HepG2 (cell line): ENCODE measurements at regions not wholly inside any gene's neighbourhood (a gene's known extent, or its start where the extent isn't known, plus 50 kb on each side); places are given as distances from the start of the nearest gene placed in this dataset.

ENCODE experiments used
- ATAC-seq: fragments of 200-7000 bp; cut with Tn5 transposase; 3 replicates; pipeline ENCODE4 v1.9.1; 2020; ENCODE audit warnings: mild to moderate bottlenecking, moderate library complexity
- BruUV-seq: library from RNA; stranded (reverse); fragments of 400-500 nt; replicated peaks from 2 replicates; lab custom pipeline; 2021; lab: Mats Ljungman, UMichigan
- CTCF ChIA-PET: fragments of 300-600 bp; formaldehyde crosslinking; extraction: SDS; loops from one replicate; lab custom pipeline; 2021; ENCODE audit warnings: low total read pairs, inconsistent platforms, low intra/inter-chr PET ratio; lab: Yijun Ruan, JAX
- POLR2A ChIA-PET: fragments of 350-600 bp; sonication (Branson Sonifier 250); formaldehyde crosslinking; loops from one replicate; lab custom pipeline; 2020; ENCODE audit warnings: antibody characterized with exemption, inconsistent platforms; lab: Yijun Ruan, JAX
- DNase-seq: peaks from one replicate; pipeline ENCODE4 v3.0.0-alpha.2; 2015; ENCODE audit warnings: low spot score
- FAIRE-seq: peaks from 3 replicates; lab custom pipeline; 2011; peaks lifted over from hg19 to GRCh38; lab: Jason Lieb, UNC
- H2AFZ ChIP-seq: one replicate; pipeline ENCODE4 v1.6.1; 2011; ENCODE audit warnings: low read length, inconsistent platforms
- H3K27ac ChIP-seq: fragments of 300-600 bp; 3 replicates; pipeline ENCODE4 v1.8.0; 2011; ENCODE audit warnings: mixed run types, mild to moderate bottlenecking, mixed read lengths, low read length, inconsistent platforms; ENCODE audit not compliant: insufficient read depth; ENCODE audit errors: extremely low read length
- H3K27me3 ChIP-seq, 2 experiments: fragments of 200-600 bp in 1 of 2; 2 replicates in 1 of 2; 3 replicates in 1 of 2; pipeline versions ENCODE4 v1.6.0 to v1.8.0; 2011; ENCODE audit warnings: low read length in 2 of 2, mild to moderate bottlenecking in 2 of 2, moderate library complexity in 2 of 2, inconsistent platforms in 1 of 2; ENCODE audit not compliant: insufficient read depth in 2 of 2, control insufficient read depth in 1 of 2
- H3K36me3 ChIP-seq, 2 experiments: fragments of 200-600 bp in 1 of 2; replicated peaks in 1 of 2; 2 replicates in 1 of 2; 3 replicates in 1 of 2; pipeline versions ENCODE4 v1.5.1 to v1.8.0; 2011; ENCODE audit warnings: low read length in 2 of 2, inconsistent platforms in 1 of 2; ENCODE audit not compliant: insufficient read depth in 2 of 2, control insufficient read depth in 1 of 2
- H3K4me1 ChIP-seq: 2 replicates; pipeline ENCODE4 v1.5.1; 2012; ENCODE audit warnings: low read length, inconsistent platforms; ENCODE audit not compliant: insufficient read depth
- H3K4me2 ChIP-seq: 2 replicates; pipeline ENCODE4 v1.6.0; 2011; ENCODE audit warnings: low read depth, low read length, inconsistent platforms
- H3K4me3 ChIP-seq, 3 experiments: fragments of 200-600 bp in 1 of 3; sonication (generic), shearing (Covaris generic) in 1 of 3; replicated peaks in 1 of 3; 2 replicates each; pipeline ENCODE4 v1.5.1; 2011 to 2016; ENCODE audit warnings: low read length in 3 of 3, inconsistent platforms in 2 of 3, low read depth in 2 of 3, mild to moderate bottlenecking in 2 of 3, control low read depth in 1 of 3, mixed read lengths in 1 of 3; ENCODE audit not compliant: insufficient read depth in 1 of 3
- H3K79me2 ChIP-seq: one replicate; pipeline ENCODE4 v1.6.1; 2011; ENCODE audit warnings: low read length, inconsistent platforms; ENCODE audit not compliant: insufficient read depth
- H3K9ac ChIP-seq: 2 replicates; pipeline ENCODE4 v1.6.0; 2011; ENCODE audit warnings: mild to moderate bottlenecking, low read depth, low read length, inconsistent platforms; ENCODE audit not compliant: insufficient read depth
- H3K9me3 ChIP-seq: 2 replicates; pipeline ENCODE4 v1.5.1; 2012; ENCODE audit warnings: mild to moderate bottlenecking, low read length
- H4K20me1 ChIP-seq: 2 replicates; pipeline ENCODE4 v1.6.0; 2011; ENCODE audit warnings: inconsistent platforms, mild to moderate bottlenecking, low read length, moderate library complexity; ENCODE audit not compliant: insufficient read depth
- BRD4 ChIP-seq: sonication (generic); formaldehyde crosslinking; IDR thresholded peaks from 2 replicates; pipeline ENCODE4 v1.4.0; 2020; ENCODE audit warnings: missing genetic modification reagents
- MEIS1 ChIP-seq: sonication (generic); formaldehyde crosslinking; IDR thresholded peaks from 2 replicates; pipeline ENCODE4 v1.9.0; 2021; ENCODE audit warnings: mild to moderate bottlenecking, missing genetic modification reagents, moderate library complexity, borderline replicate concordance
- MTF1 ChIP-seq: sonication (generic); formaldehyde crosslinking; IDR thresholded peaks from 2 replicates; pipeline ENCODE4 v1.5.0; 2020; ENCODE audit warnings: missing genetic modification reagents
- NCOA2 ChIP-seq: sonication (generic); formaldehyde crosslinking; IDR thresholded peaks from 2 replicates; pipeline ENCODE4 v1.8.0; 2022; ENCODE audit warnings: inconsistent platforms
- REXO4 ChIP-seq: sonication (generic); formaldehyde crosslinking; IDR thresholded peaks from 2 replicates; pipeline ENCODE4 v1.8.0; 2022; ENCODE audit warnings: missing genetic modification reagents, mild to moderate bottlenecking, borderline replicate concordance
- SMAD3 ChIP-seq: sonication (generic); formaldehyde crosslinking; IDR thresholded peaks from 2 replicates; pipeline ENCODE4 v1.4.0; 2020; ENCODE audit warnings: missing genetic modification reagents
- SYNCRIP ChIP-seq: fragments of 200-400 bp; formaldehyde crosslinking; IDR thresholded peaks from 2 replicates; pipeline ENCODE4 v1.6.1; 2018; ENCODE audit warnings: mild to moderate bottlenecking, low read depth, low read length; ENCODE audit not compliant: insufficient read depth
- ZFP37 ChIP-seq: sonication (generic); formaldehyde crosslinking; IDR thresholded peaks from 2 replicates; pipeline ENCODE4 v1.4.0; 2020; ENCODE audit warnings: missing genetic modification reagents, borderline replicate concordance
- ZNF180 ChIP-seq: sonication (generic); formaldehyde crosslinking; IDR thresholded peaks from 2 replicates; pipeline ENCODE4 v1.4.0; 2020; ENCODE audit warnings: low read depth, missing genetic modification reagents, borderline replicate concordance
- ZNF232 ChIP-seq: sonication (generic); formaldehyde crosslinking; IDR thresholded peaks from 2 replicates; pipeline ENCODE4 v1.4.0; 2020; ENCODE audit warnings: missing genetic modification reagents, borderline replicate concordance
- ZNF263 ChIP-seq: sonication (generic); formaldehyde crosslinking; IDR thresholded peaks from 2 replicates; pipeline ENCODE4 v1.4.0; 2020; ENCODE audit warnings: missing genetic modification reagents
- ZNF512 ChIP-seq: sonication (generic); formaldehyde crosslinking; IDR thresholded peaks from 2 replicates; pipeline ENCODE4 v1.4.0; 2020; ENCODE audit warnings: mild to moderate bottlenecking, missing genetic modification reagents
- ZNF749 ChIP-seq: sonication (generic); formaldehyde crosslinking; IDR thresholded peaks from 2 replicates; pipeline ENCODE4 v1.8.0; 2022; ENCODE audit warnings: mild to moderate bottlenecking, missing genetic modification reagents, moderate library complexity, borderline replicate concordance
- ZSCAN29 ChIP-seq: sonication (generic); formaldehyde crosslinking; conservative IDR thresholded peaks from 2 replicates; pipeline ENCODE4 v1.4.0; 2020; ENCODE audit warnings: mild to moderate bottlenecking, missing genetic modification reagents
- WGBS: methylation state at CpG from one replicate; pipeline ENCODE4 v1.1.6; 2017; ENCODE audit warnings: low lambda C conversion rate; 5-methylcytosine and 5-hydroxymethylcytosine counted together
- in situ Hi-C: cut with HindIII; loops from 2 replicates; pipeline ENCODE4 v1.10.0; 2017; ENCODE audit warnings: low pct_unique_long_range_greater_than_20kb; ENCODE audit not compliant: extremely low pct_ligation_motif_present
- intact Hi-C: fragments of 100-400 bp; cut with micrococcal nuclease; formaldehyde crosslinking; loops from one replicate; pipeline ENCODE4 v1.10.0; 2022; ENCODE audit not compliant: unreplicated experiment
- TF ChIP-seq, protein P1 (sequence below): sonication (generic); formaldehyde crosslinking; conservative IDR thresholded peaks from 2 replicates; pipeline ENCODE4 v1.4.0; 2020; ENCODE audit warnings: missing genetic modification reagents
- TF ChIP-seq, protein P2 (sequence below), 2 experiments: sonication (generic) in 1 of 2; formaldehyde crosslinking in 1 of 2; IDR thresholded peaks; 2 replicates each; pipeline versions ENCODE4 v1.5.1 to v1.6.1; 2011 to 2020; ENCODE audit warnings: borderline replicate concordance in 1 of 2, low read depth in 1 of 2, low read length in 1 of 2, mild to moderate bottlenecking in 1 of 2, missing genetic modification reagents in 1 of 2, moderate library complexity in 1 of 2
- TF ChIP-seq, protein P3 (sequence below): sonication (generic); formaldehyde crosslinking; IDR thresholded peaks from 2 replicates; pipeline ENCODE4 v1.8.0; 2022; ENCODE audit warnings: missing genetic modification reagents, low read depth, mild to moderate bottlenecking, borderline replicate concordance

- ATAC-seq: no peak
- DNase-seq: no peak
- Histone ChIP-seq H3K27me3 (no peaks in the 10 kb centered on the region), H4K20me1 (no peaks in the 10 kb centered on the region), H3K9me3 (peaks cover 75% of the 10 kb centered on the region), H2AFZ (no peak overlapping the region), H3K27ac (no peak overlapping the region), H3K4me3 (no peak overlapping the region), H3K36me3 (no peaks in the 10 kb centered on the region), H3K79me2 (no peaks in the 10 kb centered on the region), H3K4me1 (no peaks in the 10 kb centered on the region), H3K9ac (no peak overlapping the region), H3K4me2 (no peak overlapping the region)
- BruUV-seq: no TSS peak
- ChIA-PET CTCF (no interaction called here), POLR2A (no interaction called here)
- no peak for FAIRE-seq
- WGBS: 94% methylated on average over 21 of the region's 47 CpGs
- no peak for TF ChIP-seq SYNCRIP
- no peak for TF ChIP-seq ZNF180 (CRISPR knock-in tag)
- TF ChIP-seq, protein P1, sequence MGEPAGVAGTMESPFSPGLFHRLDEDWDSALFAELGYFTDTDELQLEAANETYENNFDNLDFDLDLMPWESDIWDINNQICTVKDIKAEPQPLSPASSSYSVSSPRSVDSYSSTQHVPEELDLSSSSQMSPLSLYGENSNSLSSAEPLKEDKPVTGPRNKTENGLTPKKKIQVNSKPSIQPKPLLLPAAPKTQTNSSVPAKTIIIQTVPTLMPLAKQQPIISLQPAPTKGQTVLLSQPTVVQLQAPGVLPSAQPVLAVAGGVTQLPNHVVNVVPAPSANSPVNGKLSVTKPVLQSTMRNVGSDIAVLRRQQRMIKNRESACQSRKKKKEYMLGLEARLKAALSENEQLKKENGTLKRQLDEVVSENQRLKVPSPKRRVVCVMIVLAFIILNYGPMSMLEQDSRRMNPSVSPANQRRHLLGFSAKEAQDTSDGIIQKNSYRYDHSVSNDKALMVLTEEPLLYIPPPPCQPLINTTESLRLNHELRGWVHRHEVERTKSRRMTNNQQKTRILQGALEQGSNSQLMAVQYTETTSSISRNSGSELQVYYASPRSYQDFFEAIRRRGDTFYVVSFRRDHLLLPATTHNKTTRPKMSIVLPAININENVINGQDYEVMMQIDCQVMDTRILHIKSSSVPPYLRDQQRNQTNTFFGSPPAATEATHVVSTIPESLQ: no peak
- TF ChIP-seq ZFP37 (CRISPR knock-in tag): no peak
- no peak for TF ChIP-seq REXO4 (CRISPR knock-in tag)
- TF ChIP-seq NCOA2 (CRISPR knock-in tag): no peak
- TF ChIP-seq, protein P2, sequence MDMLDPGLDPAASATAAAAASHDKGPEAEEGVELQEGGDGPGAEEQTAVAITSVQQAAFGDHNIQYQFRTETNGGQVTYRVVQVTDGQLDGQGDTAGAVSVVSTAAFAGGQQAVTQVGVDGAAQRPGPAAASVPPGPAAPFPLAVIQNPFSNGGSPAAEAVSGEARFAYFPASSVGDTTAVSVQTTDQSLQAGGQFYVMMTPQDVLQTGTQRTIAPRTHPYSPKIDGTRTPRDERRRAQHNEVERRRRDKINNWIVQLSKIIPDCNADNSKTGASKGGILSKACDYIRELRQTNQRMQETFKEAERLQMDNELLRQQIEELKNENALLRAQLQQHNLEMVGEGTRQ (IDR thresholded peaks at IDR 0.05; ENCODE audit: low read depth, low read length): no peak
- TF ChIP-seq, protein P2 (CRISPR knock-in tag; IDR thresholded peaks at IDR 0.05; ENCODE audit: borderline replicate concordance): no peak
- no peak for TF ChIP-seq ZNF263 (CRISPR knock-in tag)
- TF ChIP-seq MEIS1 (CRISPR knock-in tag): no peak
- TF ChIP-seq BRD4: no peak
- TF ChIP-seq ZNF232 (CRISPR knock-in tag): no peak
- no peak for TF ChIP-seq MTF1 (CRISPR knock-in tag)
- no peak for TF ChIP-seq ZNF512 (CRISPR knock-in tag)
- TF ChIP-seq SMAD3 (CRISPR knock-in tag): no peak
- no peak for TF ChIP-seq ZNF749 (CRISPR knock-in tag)
- no peak for TF ChIP-seq ZSCAN29 (CRISPR knock-in tag)
- TF ChIP-seq, protein P3, sequence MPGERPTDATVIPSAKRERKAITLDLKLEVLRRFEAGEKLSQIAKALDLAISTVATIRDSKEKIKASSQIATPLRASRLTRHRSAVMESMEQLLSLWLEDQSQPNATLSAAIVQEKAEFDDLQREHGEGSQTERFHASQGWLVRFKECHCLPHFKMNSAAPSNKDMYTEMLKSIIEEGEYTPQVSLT (CRISPR knock-in tag): no peak
- intact Hi-C loops: no loop called here
- in situ Hi-C loops: no loop called here
Measured at GRCh38 chr9:118809160-118809625, 560.0 kb downstream of the BRINP1 start.
